OCI-LY7 (cell line): ENCODE measurements at regions not wholly inside any gene's neighbourhood (a gene's known extent, or its start where the extent isn't known, plus 50 kb on each side); places are given as distances from the start of the nearest gene placed in this dataset.
"Not testable (repeated sequence)": the region's sequence is repeated elsewhere in the genome, so short reads cannot be mapped to it uniquely, and the experiment has no call there.

ENCODE experiments used
- BruUV-seq: library from RNA; stranded (reverse); fragments of 400-500 nt; replicated peaks from 2 replicates; lab custom pipeline; 2021; lab: Mats Ljungman, UMichigan
- CTCF ChIA-PET: fragments of 300-600 bp; sonication (Branson Sonifier 250); formaldehyde crosslinking; loops from one replicate; lab custom pipeline; 2022; ENCODE audit warnings: antibody characterized with exemption; ENCODE audit not compliant: unreplicated experiment; lab: Charles Lee
- POLR2A ChIA-PET: fragments of 300-600 bp; sonication (Branson Sonifier 250); formaldehyde crosslinking; loops from one replicate; lab custom pipeline; 2022; ENCODE audit warnings: antibody characterized with exemption; lab: Charles Lee
- DNase-seq: peaks from one replicate; pipeline ENCODE4 v3.0.0-alpha.2; 2015; ENCODE audit warnings: low spot score
- H2AFZ ChIP-seq: fragments of 200-600 bp; sonication (generic), shearing (Covaris generic); 2 replicates; pipeline ENCODE4 v1.6.1; 2014; ENCODE audit warnings: mild to moderate bottlenecking, antibody characterized with exemption, low read length, moderate library complexity
- H3K27ac ChIP-seq: fragments of 200-600 bp; sonication (generic); 2 replicates; pipeline ENCODE4 v1.5.1; 2014; ENCODE audit warnings: mixed run types, low read depth, mild to moderate bottlenecking, moderate library complexity, low read length, inconsistent platforms; ENCODE audit not compliant: poor library complexity, severe bottlenecking
- H3K36me3 ChIP-seq: fragments of 200-600 bp; sonication (generic); 2 replicates; pipeline ENCODE4 v1.6.1; 2014; ENCODE audit warnings: mild to moderate bottlenecking, antibody characterized with exemption, low read length, moderate library complexity, mixed read lengths; ENCODE audit not compliant: insufficient read depth
- H3K4me1 ChIP-seq: fragments of 200-600 bp; sonication (generic); 2 replicates; pipeline ENCODE4 v1.5.1; 2014; ENCODE audit warnings: mild to moderate bottlenecking, low read length; ENCODE audit not compliant: insufficient read depth, poor library complexity, severe bottlenecking
- H3K4me2 ChIP-seq: fragments of 200-600 bp; sonication (generic); 2 replicates; pipeline ENCODE4 v1.6.1; 2014; ENCODE audit warnings: mild to moderate bottlenecking, low read length
- H3K4me3 ChIP-seq: fragments of 200-600 bp; sonication (generic); 2 replicates; pipeline ENCODE4 v1.5.1; 2014; ENCODE audit warnings: mild to moderate bottlenecking, low read depth, low read length; ENCODE audit not compliant: poor library complexity, severe bottlenecking
- H3K79me2 ChIP-seq: fragments of 200-600 bp; sonication (generic); 2 replicates; pipeline ENCODE4 v1.6.1; 2016; ENCODE audit warnings: low read depth, mild to moderate bottlenecking, low read length, moderate library complexity, mixed read lengths; ENCODE audit not compliant: insufficient read depth
- H3K9me2 ChIP-seq: fragments of 200-600 bp; sonication (generic); 2 replicates; pipeline ENCODE4 v1.6.1; 2016; ENCODE audit warnings: mild to moderate bottlenecking, low read length, mixed read lengths; ENCODE audit not compliant: insufficient read depth
- H3K9me3 ChIP-seq: fragments of 200-600 bp; sonication (generic); 2 replicates; pipeline ENCODE4 v1.6.1; 2014; ENCODE audit warnings: mild to moderate bottlenecking, mixed run types, low read length, mixed read lengths
- H4K20me1 ChIP-seq: fragments of 200-600 bp; sonication (generic); 2 replicates; pipeline ENCODE4 v1.6.1; 2014; ENCODE audit warnings: mild to moderate bottlenecking, antibody characterized with exemption, low read length, moderate library complexity, mixed read lengths; ENCODE audit not compliant: insufficient read depth
- EZH2phosphoT487 ChIP-seq: fragments of 200-600 bp; sonication (generic); IDR thresholded peaks from 2 replicates; pipeline ENCODE4 v1.6.1; 2018; ENCODE audit warnings: low read depth, borderline replicate concordance, mild to moderate bottlenecking, mixed run types, antibody characterized with exemption, low read length, moderate library complexity, mixed read lengths
- intact Hi-C: fragments of 100-400 bp; cut with micrococcal nuclease; formaldehyde crosslinking; loops from one replicate; pipeline ENCODE4 v1.10.0; 2022; ENCODE audit not compliant: unreplicated experiment
- TF ChIP-seq, protein P1 (sequence below): fragments of 200-600 bp; sonication (generic); conservative IDR thresholded peaks from 2 replicates; pipeline ENCODE4 v1.5.1; 2014; ENCODE audit warnings: mild to moderate bottlenecking, antibody characterized with exemption, low read length, moderate library complexity, mixed read lengths

DNA sequence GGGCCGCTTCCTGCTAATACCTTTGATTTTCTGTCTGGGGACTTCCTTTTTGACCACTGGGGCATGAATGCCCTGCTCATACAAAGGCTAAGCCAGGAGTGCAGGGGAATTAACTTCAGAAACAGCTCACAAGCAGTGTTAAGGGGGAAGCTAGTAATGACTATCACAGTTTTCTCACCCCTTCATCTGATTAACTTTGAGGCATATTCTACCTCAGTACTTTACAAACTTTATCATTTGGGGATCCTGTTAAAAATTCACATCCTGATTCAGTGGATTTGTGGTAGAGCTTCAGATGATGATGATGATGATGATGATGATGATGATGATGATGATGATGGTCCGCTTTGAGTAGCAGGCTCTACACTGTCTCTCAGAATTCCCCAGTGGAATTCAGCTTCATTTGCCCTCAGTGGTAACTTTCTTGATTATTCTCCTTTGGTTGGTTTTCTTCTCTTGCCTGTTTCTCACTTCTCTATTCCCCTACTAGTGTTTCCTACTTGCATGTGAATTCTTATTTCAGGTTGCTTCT is 78.4 kb upstream of the TMEM170B start:
- intact Hi-C loops, result no loop called here
- Histone ChIP-seq H3K4me2 (peak overlapping the region; percentile 92), H3K4me1 (peaks cover 49% of the 10 kb centered on the region), H3K4me3 (peak overlapping the region; percentile 56), H2AFZ (peak overlapping the region; percentile 84; the same call in 1 of the 2 replicates), H3K9me3 (no peaks in the 10 kb centered on the region), H3K79me2 (no peaks in the 10 kb centered on the region), H3K36me3 (no peaks in the 10 kb centered on the region), H3K9me2 (no peaks in the 10 kb centered on the region), H4K20me1 (no peaks in the 10 kb centered on the region), H3K27ac (peak overlapping the region; percentile 91)
- BruUV-seq, result no TSS peak
- TF ChIP-seq EZH2phosphoT487, result no peak
- TF ChIP-seq, protein P1, sequence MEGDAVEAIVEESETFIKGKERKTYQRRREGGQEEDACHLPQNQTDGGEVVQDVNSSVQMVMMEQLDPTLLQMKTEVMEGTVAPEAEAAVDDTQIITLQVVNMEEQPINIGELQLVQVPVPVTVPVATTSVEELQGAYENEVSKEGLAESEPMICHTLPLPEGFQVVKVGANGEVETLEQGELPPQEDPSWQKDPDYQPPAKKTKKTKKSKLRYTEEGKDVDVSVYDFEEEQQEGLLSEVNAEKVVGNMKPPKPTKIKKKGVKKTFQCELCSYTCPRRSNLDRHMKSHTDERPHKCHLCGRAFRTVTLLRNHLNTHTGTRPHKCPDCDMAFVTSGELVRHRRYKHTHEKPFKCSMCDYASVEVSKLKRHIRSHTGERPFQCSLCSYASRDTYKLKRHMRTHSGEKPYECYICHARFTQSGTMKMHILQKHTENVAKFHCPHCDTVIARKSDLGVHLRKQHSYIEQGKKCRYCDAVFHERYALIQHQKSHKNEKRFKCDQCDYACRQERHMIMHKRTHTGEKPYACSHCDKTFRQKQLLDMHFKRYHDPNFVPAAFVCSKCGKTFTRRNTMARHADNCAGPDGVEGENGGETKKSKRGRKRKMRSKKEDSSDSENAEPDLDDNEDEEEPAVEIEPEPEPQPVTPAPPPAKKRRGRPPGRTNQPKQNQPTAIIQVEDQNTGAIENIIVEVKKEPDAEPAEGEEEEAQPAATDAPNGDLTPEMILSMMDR, result no peak
- ChIA-PET CTCF (interaction anchor here (0.6 to 2.4 kb wide), 3 partner anchors 37 to 284 kb away, joined by 3 to 12 read pairs (median 5); no protein-coding TSS in a partner anchor), POLR2A (interaction anchor here (0.8 to 3.8 kb wide), 14 partner anchors 12 to 88 kb away, joined by 3 to 28 read pairs (median 4); no protein-coding TSS in a partner anchor)
- peak; percentile 77 for DNase-seq

DNA sequence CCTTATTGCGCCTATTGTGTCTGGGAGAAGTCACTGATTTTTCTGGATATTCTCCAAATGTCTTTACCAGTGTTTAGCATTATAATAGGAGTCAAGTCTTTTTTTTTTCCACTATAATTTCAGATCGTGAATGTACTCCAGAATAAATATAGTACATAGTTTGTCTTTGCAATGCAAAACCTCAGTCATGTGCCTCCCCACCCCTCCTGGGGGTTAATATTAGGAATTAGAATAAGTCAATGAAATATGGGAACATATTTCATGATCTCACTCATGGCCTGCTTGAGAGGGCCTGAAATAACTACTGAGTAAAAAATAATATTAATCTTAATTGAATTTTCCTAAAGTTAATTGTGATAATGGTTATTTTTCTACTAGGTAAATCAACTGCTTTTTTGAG is 79.0 kb upstream of the TMEM170B start:
- peaks cover 49% of the 10 kb centered on the region for H3K4me1 ChIP-seq

DNA sequence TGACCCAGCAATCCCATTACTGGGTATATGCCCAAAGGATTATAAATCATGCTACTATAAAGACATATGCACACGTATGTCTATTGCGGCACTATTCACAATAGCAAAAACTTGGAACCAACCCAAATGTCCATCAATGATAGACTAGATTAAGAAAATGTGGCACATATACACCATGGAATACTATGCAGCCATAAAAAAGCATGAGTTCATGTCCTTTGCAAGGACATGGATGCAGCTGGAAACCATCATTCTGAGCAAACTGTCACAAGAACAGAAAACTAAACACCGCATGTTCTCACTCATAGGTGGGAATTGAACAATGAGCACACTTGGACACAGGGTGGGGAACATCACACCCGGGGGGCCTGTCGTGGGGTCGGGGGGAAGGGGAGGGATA is 80.1 kb upstream of the TMEM170B start:
- intact Hi-C loops, CTCF ChIA-PET, BruUV-seq: not testable (repeated sequence)

More for the DNA sequence above, 79.0 kb upstream of the TMEM170B start:
- no peak for DNase-seq
- BruUV-seq, result no TSS peak
- Histone ChIP-seq H3K4me2 (peak overlapping the region; percentile 92), H3K4me3 (peak overlapping the region; percentile 56), H3K9me3 (no peaks in the 10 kb centered on the region), H3K79me2 (no peaks in the 10 kb centered on the region), H2AFZ (peak overlapping the region; percentile 84), H3K36me3 (no peaks in the 10 kb centered on the region), H4K20me1 (no peaks in the 10 kb centered on the region), H3K27ac (peak overlapping the region; percentile 91), H3K9me2 (no peaks in the 10 kb centered on the region)
- CTCF ChIA-PET, result interaction anchor here (0.6 kb wide), 1 partner anchor 71 kb away, joined by 5 read pairs; no protein-coding TSS in a partner anchor
- POLR2A ChIA-PET, result interaction anchor here (1.0 to 3.8 kb wide), 7 partner anchors 11 to 80 kb away, joined by 4 to 28 read pairs (median 5); no protein-coding TSS in a partner anchor
- intact Hi-C loops, result no loop called here
- TF ChIP-seq, protein P1, result no peak
- TF ChIP-seq EZH2phosphoT487, result no peak

DNA sequence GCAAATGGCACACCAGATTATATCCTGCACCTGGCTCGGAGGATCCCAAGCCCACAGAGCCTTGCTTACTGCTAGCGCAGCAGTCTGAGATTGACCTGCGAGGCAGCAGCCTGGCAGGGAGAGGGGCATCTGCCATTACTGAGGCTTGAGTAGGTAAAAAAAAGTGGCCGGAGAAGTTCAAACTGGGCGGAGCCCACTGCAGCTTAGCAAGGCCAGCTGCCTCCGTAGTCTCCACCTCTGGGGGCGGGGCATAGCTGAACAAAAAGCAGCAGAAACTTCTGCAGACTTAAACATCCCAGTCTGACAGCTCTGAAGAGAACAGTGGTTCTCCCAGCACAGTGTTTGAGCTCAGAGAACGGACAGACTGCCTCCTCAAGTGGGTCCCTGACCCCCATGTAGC is 85.4 kb upstream of the TMEM170B start:
- CTCF ChIA-PET, H2AFZ ChIP-seq, H3K4me1 ChIP-seq, H3K4me2 ChIP-seq, DNase-seq, H4K20me1 ChIP-seq, H3K9me3 ChIP-seq, intact Hi-C loops, H3K36me3 ChIP-seq, H3K79me2 ChIP-seq, H3K9me2 ChIP-seq, H3K4me3 ChIP-seq, H3K27ac ChIP-seq, BruUV-seq: not testable (repeated sequence)
- POLR2A ChIA-PET, result interaction anchor here (0.5 to 1.5 kb wide), 4 partner anchors 13 to 37 kb away, joined by 3 to 4 read pairs (median 3); no protein-coding TSS in a partner anchor

More for the DNA sequence above, 80.1 kb upstream of the TMEM170B start:
- H3K4me1 ChIP-seq, result peaks cover 46% of the 10 kb centered on the region
- H3K36me3 ChIP-seq, H3K9me3 ChIP-seq, H3K9me2 ChIP-seq, DNase-seq, H3K4me3 ChIP-seq, H4K20me1 ChIP-seq, H3K27ac ChIP-seq, H3K4me2 ChIP-seq, H3K79me2 ChIP-seq, H2AFZ ChIP-seq: not testable (repeated sequence)
- POLR2A ChIA-PET, result interaction anchor here (0.6 to 0.8 kb wide), 2 partner anchors 24 to 31 kb away, joined by 3 to 4 read pairs; no protein-coding TSS in a partner anchor
